GM18499 (cell line): ENCODE measurements at regions not wholly inside any gene's neighbourhood (a gene's known extent, or its start where the extent isn't known, plus 50 kb on each side); places are given as distances from the start of the nearest gene placed in this dataset.
"Not testable (repeated sequence)": the region's sequence is repeated elsewhere in the genome, so short reads cannot be mapped to it uniquely, and the experiment has no call there.

Experiments used
- ATAC-seq: cut with Tn5 transposase; IDR thresholded peaks from one replicate; pipeline ENCODE4 v1.9.1; 2021; ENCODE audit warnings: moderate number of reproducible peaks; ENCODE audit not compliant: insufficient read depth, unreplicated experiment

DNA sequence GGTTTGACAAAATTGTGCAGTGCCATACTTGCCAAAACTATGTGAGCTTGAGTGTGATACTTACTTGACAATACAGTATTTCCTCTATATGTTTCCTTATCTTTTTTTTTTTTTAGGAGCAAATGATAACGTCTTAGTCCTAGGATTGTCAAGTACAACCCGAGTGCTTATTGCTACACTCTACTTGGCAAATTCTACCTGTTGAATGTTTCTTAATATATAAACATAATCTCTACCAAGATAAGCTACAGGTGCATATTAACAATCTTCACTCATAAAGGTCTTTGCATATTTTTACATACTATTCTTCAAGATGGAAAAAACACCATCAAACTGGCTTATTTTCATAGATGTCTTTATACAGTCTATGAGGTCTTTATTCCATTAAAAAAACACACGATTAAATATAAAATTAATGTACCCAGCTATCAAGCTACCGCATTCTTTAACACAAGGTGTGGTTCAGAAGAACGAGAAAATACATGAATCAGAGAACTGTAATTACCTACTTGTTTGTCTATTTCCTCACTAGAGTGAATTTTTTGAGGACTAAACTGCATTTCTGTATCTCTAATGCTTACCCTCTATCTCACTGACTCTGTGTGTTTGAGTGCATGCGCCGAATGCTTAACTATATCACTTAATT is 76.1 kb upstream of the PDSS1 start:
- ATAC-seq: no peak

DNA sequence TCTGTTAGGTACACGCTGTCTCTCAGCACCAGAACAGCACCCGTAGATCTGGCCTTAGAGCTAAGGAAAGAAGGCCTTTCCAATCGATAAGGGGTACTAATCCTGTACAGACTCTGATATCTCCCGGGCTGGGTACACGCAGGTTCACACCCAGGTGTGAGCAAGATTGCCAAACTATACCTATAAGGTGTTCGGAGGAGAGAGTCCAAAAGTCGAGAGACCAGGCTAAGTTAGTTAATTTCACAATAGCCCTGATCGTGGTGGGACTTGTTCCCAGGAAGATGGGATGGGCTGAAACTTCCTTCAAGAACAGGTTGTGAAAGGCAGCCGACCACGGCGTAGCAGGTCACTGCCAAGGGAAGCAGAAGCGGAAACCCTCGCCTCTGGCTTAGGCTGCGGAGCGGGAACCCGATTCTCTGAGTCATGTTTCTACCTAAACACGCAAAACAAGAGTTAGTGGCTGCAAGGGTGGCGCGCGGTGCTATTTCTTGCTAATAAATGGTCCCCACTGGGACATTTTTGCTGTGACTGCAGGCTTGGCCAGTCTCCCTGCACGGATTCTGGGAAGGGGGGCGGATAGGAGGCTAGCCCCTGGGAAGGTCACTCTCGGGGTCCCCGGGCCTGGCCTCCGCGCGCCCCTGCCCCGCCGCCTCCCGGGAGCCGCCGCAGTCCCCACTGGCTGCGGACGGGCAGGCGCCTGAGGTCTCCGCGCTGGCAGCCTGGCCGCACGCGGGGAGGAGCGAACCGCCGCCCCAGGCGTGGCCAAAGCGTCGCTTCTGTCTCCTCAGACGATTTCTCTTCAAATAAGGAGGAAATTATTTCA is 75.4 kb upstream of the PDSS1 start:
- no peak for ATAC-seq

- no peak for ATAC-seq
These were observed 74.6 kb upstream of the PDSS1 start for GRCh38 chr10:26622891-26623290.

DNA sequence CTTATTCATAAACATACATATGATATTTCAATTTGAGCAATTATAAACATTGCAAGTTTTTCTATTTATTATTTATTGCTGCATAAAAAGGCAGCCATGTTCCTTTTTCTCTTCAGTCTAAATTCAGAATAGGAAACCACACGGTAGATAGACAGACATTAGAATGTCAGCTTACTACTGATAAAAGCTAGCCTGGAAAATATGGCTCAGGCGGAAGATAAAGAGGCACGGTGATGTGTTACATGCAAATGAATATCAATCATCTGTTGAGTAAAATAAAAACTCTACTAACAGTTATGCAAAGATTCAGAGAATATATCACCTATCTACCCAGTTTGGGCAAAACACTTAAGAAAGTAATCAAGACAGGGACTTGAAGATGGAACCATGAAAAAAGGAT is 73.5 kb upstream of the PDSS1 start:
- ATAC-seq: no peak

DNA sequence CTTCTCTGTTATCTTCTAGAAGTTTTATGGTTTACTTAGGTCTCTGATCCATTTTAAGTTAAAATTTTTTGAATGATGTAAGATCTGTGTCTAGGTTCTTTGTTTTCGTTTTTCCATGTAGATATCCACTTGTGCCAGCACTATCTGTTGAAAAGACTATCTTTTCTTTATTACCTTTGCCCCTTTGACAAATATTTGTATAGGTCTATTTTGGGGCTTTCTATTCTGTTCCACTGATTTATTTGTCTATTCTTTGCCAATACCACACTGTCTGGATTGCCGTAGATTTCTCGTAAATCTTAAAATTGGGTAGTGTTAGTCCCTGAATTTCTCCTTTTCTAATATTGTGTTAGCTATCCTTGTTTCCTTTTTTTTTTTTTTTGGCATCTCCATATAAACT is 71.4 kb upstream of the PDSS1 start:
- no peak for ATAC-seq

- no peak for ATAC-seq
These were observed 70.2 kb upstream of the PDSS1 start for GRCh38 chr10:26627324-26627723.

- ATAC-seq: peak; percentile 85
These were observed 69.1 kb upstream of the PDSS1 start for GRCh38 chr10:26628395-26628794.

- not testable (repeated sequence) for ATAC-seq
These were observed 65.3 kb upstream of the PDSS1 start for GRCh38 chr10:26632171-26632570.

DNA sequence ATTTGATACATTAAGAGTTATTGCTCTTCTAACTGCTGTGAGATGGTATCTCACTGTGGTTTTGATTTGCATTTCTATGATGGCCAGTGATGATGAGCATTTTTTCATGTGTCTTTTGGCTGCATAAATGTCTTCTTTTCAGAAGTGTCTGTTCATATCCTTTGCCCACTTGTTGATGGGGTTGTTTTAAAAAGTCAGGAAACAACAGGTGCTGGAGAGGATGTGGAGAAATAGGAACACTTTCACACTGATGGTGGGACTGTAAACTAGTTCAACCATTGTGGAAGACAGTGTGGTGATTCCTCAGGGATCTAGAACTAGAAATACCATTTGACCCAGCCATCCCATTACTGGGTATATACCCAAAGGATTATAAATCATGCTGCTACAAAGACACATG is 63.4 kb upstream of the PDSS1 start:
- ATAC-seq: not testable (repeated sequence)

GRCh38 chr10:26637521-26638275 is 59.8 kb upstream of the PDSS1 start:
- no peak for ATAC-seq

DNA sequence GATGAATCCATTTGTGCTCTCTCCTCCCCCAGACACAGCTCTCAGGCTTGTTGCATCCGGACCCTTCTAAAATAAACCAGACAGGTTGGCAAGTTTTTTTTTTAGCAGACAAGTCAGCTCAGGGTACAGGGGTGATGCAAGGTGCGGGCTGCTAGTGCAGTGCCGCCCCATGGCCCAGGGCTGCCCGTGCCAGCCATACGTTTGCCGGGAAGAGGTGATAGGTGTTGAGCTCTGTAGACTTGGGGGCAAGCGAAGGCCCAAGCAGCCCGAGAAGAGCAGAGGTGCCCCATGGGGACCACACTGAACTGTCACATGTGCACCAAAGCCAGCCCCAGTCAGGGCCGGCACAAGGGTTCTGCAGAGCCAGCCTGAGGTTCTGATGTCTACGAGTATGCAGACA is 57.1 kb upstream of the PDSS1 start:
- ATAC-seq: no peak

GRCh38 chr10:26642896-26643653 is 54.4 kb upstream of the PDSS1 start:
- no peak for ATAC-seq

- ATAC-seq: no peak
These were observed 49.8 kb upstream of the PDSS1 start for GRCh38 chr10:26647602-26648244.
